ENCODE measurements at regions not wholly inside any gene's neighbourhood (a gene's known extent, or its start where the extent isn't known, plus 50 kb on each side); places are given as distances from the start of the nearest gene placed in this dataset.

DNA sequence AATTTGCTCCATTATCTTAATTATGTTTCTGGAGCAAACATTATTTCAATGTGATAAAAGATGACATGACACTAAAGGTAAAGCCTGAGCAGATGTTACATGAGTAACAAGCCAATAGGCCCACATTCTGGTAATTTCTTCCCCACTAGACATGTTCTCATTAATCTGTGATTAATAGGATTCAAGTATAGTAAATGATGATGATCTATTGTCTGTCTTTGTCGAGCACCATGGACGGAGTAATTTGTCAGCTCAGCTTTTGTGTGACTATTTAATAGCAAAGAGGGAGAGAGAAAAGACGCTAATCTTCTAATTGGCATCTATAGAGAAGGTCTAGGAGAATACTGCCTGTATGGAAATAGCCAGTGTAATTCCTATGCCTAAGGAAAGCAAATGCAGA, 62.2 kb upstream of the INSM2 start:
- Histone ChIP-seq H3K4me3 (no peak overlapping the region), H3K36me3 (ENCODE audit: insufficient read depth) (no peaks in the 10 kb centered on the region), H3K79me2 (replicated peaks; ENCODE audit: insufficient read depth) (no peaks in the 10 kb centered on the region), H3K27ac (ENCODE audit: low read depth) (no peak overlapping the region), H3K4me2 (no peak overlapping the region), H3F3A (replicated peaks; ENCODE audit: low read depth) (no peaks in the 10 kb centered on the region), H4K20me1 (replicated peaks; ENCODE audit: insufficient read depth) (no peaks in the 10 kb centered on the region), H2AFZ (no peak overlapping the region), H3K27me3 (ENCODE audit: insufficient read depth) (no peaks in the 10 kb centered on the region), H3K9me2 (ENCODE audit: insufficient read depth) (no peaks in the 10 kb centered on the region), H3K4me1 (ENCODE audit: insufficient read depth) (0 out of 2 replicates have a peak, but pooled peaks cover 4% of the 10 kb centered on the region)
- no peaks in the 10 kb centered on the region for H3K27me3 Mint-ChIP-seq (ENCODE audit: insufficient read depth, low read depth, poor library complexity)
- no peak overlapping the region for H3K27ac Mint-ChIP-seq
- TF ChIP-seq, protein P1, sequence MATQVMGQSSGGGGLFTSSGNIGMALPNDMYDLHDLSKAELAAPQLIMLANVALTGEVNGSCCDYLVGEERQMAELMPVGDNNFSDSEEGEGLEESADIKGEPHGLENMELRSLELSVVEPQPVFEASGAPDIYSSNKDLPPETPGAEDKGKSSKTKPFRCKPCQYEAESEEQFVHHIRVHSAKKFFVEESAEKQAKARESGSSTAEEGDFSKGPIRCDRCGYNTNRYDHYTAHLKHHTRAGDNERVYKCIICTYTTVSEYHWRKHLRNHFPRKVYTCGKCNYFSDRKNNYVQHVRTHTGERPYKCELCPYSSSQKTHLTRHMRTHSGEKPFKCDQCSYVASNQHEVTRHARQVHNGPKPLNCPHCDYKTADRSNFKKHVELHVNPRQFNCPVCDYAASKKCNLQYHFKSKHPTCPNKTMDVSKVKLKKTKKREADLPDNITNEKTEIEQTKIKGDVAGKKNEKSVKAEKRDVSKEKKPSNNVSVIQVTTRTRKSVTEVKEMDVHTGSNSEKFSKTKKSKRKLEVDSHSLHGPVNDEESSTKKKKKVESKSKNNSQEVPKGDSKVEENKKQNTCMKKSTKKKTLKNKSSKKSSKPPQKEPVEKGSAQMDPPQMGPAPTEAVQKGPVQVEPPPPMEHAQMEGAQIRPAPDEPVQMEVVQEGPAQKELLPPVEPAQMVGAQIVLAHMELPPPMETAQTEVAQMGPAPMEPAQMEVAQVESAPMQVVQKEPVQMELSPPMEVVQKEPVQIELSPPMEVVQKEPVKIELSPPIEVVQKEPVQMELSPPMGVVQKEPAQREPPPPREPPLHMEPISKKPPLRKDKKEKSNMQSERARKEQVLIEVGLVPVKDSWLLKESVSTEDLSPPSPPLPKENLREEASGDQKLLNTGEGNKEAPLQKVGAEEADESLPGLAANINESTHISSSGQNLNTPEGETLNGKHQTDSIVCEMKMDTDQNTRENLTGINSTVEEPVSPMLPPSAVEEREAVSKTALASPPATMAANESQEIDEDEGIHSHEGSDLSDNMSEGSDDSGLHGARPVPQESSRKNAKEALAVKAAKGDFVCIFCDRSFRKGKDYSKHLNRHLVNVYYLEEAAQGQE (IDR thresholded peaks at IDR 0.05; ENCODE audit: unreplicated experiment), result no peak
- TF ChIP-seq EZH2phosphoT487 (IDR thresholded peaks at IDR 0.05; ENCODE audit: unreplicated experiment) (no peak), ZNF331 (CRISPR knock-in tag; IDR thresholded peaks at IDR 0.05; ENCODE audit: low read depth) (no peak), STAT1 (IDR thresholded peaks at IDR 0.05; ENCODE audit: unreplicated experiment) (no peak), EZH2 (IDR thresholded peaks at IDR 0.05; ENCODE audit: low read depth, unreplicated experiment) (no peak), POLR2AphosphoS5 (IDR thresholded peaks at IDR 0.05; ENCODE audit: low read depth) (no peak), CREB1 (CRISPR knock-in tag; IDR thresholded peaks at IDR 0.05; ENCODE audit: low read depth) (no peak), ZNF114 (CRISPR knock-in tag; IDR thresholded peaks at IDR 0.05) (no peak), NANOG (IDR thresholded peaks at IDR 0.05; ENCODE audit: borderline replicate concordance) (no peak), JUNB (IDR thresholded peaks at IDR 0.05; ENCODE audit: unreplicated experiment) (no peak)
- TF ChIP-seq, protein P2, sequence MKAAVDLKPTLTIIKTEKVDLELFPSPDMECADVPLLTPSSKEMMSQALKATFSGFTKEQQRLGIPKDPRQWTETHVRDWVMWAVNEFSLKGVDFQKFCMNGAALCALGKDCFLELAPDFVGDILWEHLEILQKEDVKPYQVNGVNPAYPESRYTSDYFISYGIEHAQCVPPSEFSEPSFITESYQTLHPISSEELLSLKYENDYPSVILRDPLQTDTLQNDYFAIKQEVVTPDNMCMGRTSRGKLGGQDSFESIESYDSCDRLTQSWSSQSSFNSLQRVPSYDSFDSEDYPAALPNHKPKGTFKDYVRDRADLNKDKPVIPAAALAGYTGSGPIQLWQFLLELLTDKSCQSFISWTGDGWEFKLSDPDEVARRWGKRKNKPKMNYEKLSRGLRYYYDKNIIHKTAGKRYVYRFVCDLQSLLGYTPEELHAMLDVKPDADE (IDR thresholded peaks at IDR 0.05), result no peak
- TF ChIP-seq, protein P3, sequence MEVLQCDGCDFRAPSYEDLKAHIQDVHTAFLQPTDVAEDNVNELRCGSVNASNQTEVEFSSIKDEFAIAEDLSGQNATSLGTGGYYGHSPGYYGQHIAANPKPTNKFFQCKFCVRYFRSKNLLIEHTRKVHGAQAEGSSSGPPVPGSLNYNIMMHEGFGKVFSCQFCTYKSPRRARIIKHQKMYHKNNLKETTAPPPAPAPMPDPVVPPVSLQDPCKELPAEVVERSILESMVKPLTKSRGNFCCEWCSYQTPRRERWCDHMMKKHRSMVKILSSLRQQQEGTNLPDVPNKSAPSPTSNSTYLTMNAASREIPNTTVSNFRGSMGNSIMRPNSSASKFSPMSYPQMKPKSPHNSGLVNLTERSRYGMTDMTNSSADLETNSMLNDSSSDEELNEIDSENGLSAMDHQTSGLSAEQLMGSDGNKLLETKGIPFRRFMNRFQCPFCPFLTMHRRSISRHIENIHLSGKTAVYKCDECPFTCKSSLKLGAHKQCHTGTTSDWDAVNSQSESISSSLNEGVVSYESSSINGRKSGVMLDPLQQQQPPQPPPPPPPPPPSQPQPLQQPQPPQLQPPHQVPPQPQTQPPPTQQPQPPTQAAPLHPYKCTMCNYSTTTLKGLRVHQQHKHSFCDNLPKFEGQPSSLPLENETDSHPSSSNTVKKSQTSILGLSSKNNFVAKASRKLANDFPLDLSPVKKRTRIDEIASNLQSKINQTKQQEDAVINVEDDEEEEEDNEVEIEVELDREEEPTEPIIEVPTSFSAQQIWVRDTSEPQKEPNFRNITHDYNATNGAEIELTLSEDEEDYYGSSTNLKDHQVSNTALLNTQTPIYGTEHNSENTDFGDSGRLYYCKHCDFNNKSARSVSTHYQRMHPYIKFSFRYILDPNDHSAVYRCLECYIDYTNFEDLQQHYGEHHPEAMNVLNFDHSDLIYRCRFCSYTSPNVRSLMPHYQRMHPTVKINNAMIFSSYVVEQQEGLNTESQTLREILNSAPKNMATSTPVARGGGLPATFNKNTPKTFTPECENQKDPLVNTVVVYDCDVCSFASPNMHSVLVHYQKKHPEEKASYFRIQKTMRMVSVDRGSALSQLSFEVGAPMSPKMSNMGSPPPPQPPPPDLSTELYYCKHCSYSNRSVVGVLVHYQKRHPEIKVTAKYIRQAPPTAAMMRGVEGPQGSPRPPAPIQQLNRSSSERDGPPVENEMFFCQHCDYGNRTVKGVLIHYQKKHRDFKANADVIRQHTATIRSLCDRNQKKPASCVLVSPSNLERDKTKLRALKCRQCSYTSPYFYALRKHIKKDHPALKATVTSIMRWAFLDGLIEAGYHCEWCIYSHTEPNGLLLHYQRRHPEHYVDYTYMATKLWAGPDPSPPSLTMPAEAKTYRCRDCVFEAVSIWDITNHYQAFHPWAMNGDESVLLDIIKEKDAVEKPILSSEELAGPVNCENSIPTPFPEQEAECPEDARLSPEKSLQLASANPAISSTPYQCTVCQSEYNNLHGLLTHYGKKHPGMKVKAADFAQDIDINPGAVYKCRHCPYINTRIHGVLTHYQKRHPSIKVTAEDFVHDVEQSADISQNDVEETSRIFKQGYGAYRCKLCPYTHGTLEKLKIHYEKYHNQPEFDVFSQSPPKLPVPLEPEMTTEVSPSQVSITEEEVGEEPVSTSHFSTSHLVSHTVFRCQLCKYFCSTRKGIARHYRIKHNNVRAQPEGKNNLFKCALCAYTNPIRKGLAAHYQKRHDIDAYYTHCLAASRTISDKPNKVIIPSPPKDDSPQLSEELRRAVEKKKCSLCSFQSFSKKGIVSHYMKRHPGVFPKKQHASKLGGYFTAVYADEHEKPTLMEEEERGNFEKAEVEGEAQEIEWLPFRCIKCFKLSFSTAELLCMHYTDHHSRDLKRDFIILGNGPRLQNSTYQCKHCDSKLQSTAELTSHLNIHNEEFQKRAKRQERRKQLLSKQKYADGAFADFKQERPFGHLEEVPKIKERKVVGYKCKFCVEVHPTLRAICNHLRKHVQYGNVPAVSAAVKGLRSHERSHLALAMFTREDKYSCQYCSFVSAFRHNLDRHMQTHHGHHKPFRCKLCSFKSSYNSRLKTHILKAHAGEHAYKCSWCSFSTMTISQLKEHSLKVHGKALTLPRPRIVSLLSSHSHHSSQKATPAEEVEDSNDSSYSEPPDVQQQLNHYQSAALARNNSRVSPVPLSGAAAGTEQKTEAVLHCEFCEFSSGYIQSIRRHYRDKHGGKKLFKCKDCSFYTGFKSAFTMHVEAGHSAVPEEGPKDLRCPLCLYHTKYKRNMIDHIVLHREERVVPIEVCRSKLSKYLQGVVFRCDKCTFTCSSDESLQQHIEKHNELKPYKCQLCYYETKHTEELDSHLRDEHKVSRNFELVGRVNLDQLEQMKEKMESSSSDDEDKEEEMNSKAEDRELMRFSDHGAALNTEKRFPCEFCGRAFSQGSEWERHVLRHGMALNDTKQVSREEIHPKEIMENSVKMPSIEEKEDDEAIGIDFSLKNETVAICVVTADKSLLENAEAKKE (CRISPR knock-in tag; IDR thresholded peaks at IDR 0.05), result no peak
- TF ChIP-seq, protein P4, sequence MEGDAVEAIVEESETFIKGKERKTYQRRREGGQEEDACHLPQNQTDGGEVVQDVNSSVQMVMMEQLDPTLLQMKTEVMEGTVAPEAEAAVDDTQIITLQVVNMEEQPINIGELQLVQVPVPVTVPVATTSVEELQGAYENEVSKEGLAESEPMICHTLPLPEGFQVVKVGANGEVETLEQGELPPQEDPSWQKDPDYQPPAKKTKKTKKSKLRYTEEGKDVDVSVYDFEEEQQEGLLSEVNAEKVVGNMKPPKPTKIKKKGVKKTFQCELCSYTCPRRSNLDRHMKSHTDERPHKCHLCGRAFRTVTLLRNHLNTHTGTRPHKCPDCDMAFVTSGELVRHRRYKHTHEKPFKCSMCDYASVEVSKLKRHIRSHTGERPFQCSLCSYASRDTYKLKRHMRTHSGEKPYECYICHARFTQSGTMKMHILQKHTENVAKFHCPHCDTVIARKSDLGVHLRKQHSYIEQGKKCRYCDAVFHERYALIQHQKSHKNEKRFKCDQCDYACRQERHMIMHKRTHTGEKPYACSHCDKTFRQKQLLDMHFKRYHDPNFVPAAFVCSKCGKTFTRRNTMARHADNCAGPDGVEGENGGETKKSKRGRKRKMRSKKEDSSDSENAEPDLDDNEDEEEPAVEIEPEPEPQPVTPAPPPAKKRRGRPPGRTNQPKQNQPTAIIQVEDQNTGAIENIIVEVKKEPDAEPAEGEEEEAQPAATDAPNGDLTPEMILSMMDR (conservative IDR thresholded peaks at IDR 0.05; ENCODE audit: low read depth in 2 of 2), result no peak
- no peaks in the 10 kb centered on the region for H3K36me3 Mint-ChIP-seq (ENCODE audit: low read depth)
- DNase-seq (ENCODE audit: low spot score), result no peak
- ATAC-seq, result no peak
- peaks cover 18% of the 10 kb centered on the region for H3K4me1 Mint-ChIP-seq
- no peak overlapping the region for H3K4me3 Mint-ChIP-seq
- H3K9me3 Mint-ChIP-seq, result no peaks in the 10 kb centered on the region

All from GM23338 (cell line).